B cell (primary cell): ENCODE measurements at regions not wholly inside any gene's neighbourhood (a gene's known extent, or its start where the extent isn't known, plus 50 kb on each side); places are given as distances from the start of the nearest gene placed in this dataset.

Source experiments
- ATAC-seq: fragments of 200-7000 bp; cut with Tn5 transposase; one replicate; pipeline ENCODE4 v1.10.0; 2021; ENCODE audit warnings: low read depth, mild to moderate bottlenecking, moderate number of reproducible peaks, moderate library complexity
- CTCF ChIA-PET: fragments of 350-600 bp; sonication (Branson Sonifier 250); formaldehyde crosslinking; loops from one replicate; lab custom pipeline; 2021; ENCODE audit warnings: antibody characterized with exemption, inconsistent platforms; lab: Charles Lee
- POLR2A ChIA-PET: fragments of 350-600 bp; sonication (Branson Sonifier 250); formaldehyde crosslinking; loops from one replicate; lab custom pipeline; 2021; ENCODE audit warnings: antibody characterized with exemption; lab: Charles Lee
- DNase-seq: peaks from one replicate; pipeline ENCODE4 v3.0.0; 2013
- H2AFZ ChIP-seq: 2 replicates; pipeline ENCODE4 v1.6.1; 2012; ENCODE audit warnings: mild to moderate bottlenecking, low read depth, low read length; ENCODE audit not compliant: insufficient read depth, poor library complexity, severe bottlenecking
- H3K27ac ChIP-seq, 2 donors: 1 replicate in 1 of 2; 2 replicates in 1 of 2; pipeline ENCODE4 v1.5.1; 2012 to 2013; ENCODE audit warnings: low read length in 2 of 2, mild to moderate bottlenecking in 2 of 2, moderate library complexity in 1 of 2
- H3K27me3 ChIP-seq, 4 experiments: fragments of 200-600 bp in 1 of 4; sonication (generic) in 1 of 4; replicated peaks in 1 of 4; 1 replicate in 2 of 4; 2 replicates in 2 of 4; pipeline versions ENCODE4 v1.6.1 to v1.7.0; 2013 to 2016; ENCODE audit warnings: low read length in 3 of 4, mild to moderate bottlenecking in 2 of 4, mixed read lengths in 1 of 4, moderate library complexity in 1 of 4; ENCODE audit not compliant: insufficient read depth in 4 of 4, control insufficient read depth in 3 of 4; ENCODE audit errors: control extremely low read depth in 1 of 4
- H3K36me3 ChIP-seq, 2 experiments: replicated peaks in 1 of 2; 1 replicate in 1 of 2; 2 replicates in 1 of 2; pipeline versions ENCODE4 v1.6.1 to v1.7.1; 2013; ENCODE audit warnings: low read length in 1 of 2; ENCODE audit not compliant: insufficient read depth in 2 of 2, control insufficient read depth in 1 of 2; ENCODE audit errors: control extremely low read depth in 1 of 2, extremely low read depth in 1 of 2
- H3K4me1 ChIP-seq, 2 donors: fragments of 200-600 bp in 1 of 2; sonication (generic) in 1 of 2; 1 replicate in 1 of 2; 2 replicates in 1 of 2; pipeline versions ENCODE4 v1.5.1 to v1.6.1; 2013 to 2017; ENCODE audit warnings: low read length in 2 of 2; ENCODE audit not compliant: control insufficient read depth in 2 of 2, insufficient read depth in 2 of 2
- H3K4me2 ChIP-seq: replicated peaks from 2 replicates; pipeline ENCODE3; 2012; ENCODE audit warnings: mild to moderate bottlenecking, low read depth, low read length; ENCODE audit not compliant: poor library complexity, severe bottlenecking
- H3K4me3 ChIP-seq, 5 experiments: fragments of 200-600 bp in 1 of 5; sonication (generic) in 1 of 5; 1 replicate in 3 of 5; 2 replicates in 2 of 5; pipeline versions ENCODE4 v1.5.1 to v1.7.0; 2011 to 2016; ENCODE audit warnings: low read length in 4 of 5, mild to moderate bottlenecking in 4 of 5, low read depth in 2 of 5, control low read depth in 1 of 5, moderate library complexity in 1 of 5; ENCODE audit not compliant: insufficient read depth in 1 of 5; ENCODE audit errors: control extremely low read depth in 1 of 5, extremely low read depth in 1 of 5
- H3K79me2 ChIP-seq: fragments of 200-600 bp; sonication (generic); one replicate; pipeline ENCODE4 v1.6.0; 2016; ENCODE audit warnings: low read length; ENCODE audit not compliant: control insufficient read depth, insufficient read depth
- H3K9ac ChIP-seq: fragments of 200-600 bp; sonication (generic); 2 replicates; pipeline ENCODE4 v1.6.1; 2017; ENCODE audit warnings: mild to moderate bottlenecking, low read length, moderate library complexity
- H3K9me3 ChIP-seq, 3 donors: one replicate each; pipeline versions ENCODE4 v1.6.1 to v1.7.1; 2013; ENCODE audit warnings: low read length in 2 of 3; ENCODE audit not compliant: control insufficient read depth in 2 of 3, insufficient read depth in 1 of 3; ENCODE audit errors: control extremely low read depth in 1 of 3
- H4K20me1 ChIP-seq: 2 replicates; pipeline ENCODE4 v1.6.0; 2012; ENCODE audit warnings: mild to moderate bottlenecking, low read length; ENCODE audit not compliant: insufficient read depth, control insufficient read depth, poor library complexity, severe bottlenecking
- H3K27ac Mint-ChIP-seq: one replicate; pipeline ENCODE4 v1.8.0; 2021; ENCODE audit warnings: mixed read lengths
- H3K27me3 Mint-ChIP-seq: one replicate; pipeline ENCODE4 v1.8.0; 2021; ENCODE audit warnings: mixed read lengths
- H3K4me1 Mint-ChIP-seq: one replicate; pipeline ENCODE4 v1.8.0; 2021; ENCODE audit warnings: mixed read lengths
- H3K4me3 Mint-ChIP-seq: one replicate; pipeline ENCODE4 v1.8.0; 2021; ENCODE audit warnings: mixed read lengths
- H3K9me3 Mint-ChIP-seq: one replicate; pipeline ENCODE4 v1.8.0; 2022; ENCODE audit warnings: mixed read lengths; ENCODE audit not compliant: insufficient read depth
- EZH2 ChIP-seq: IDR thresholded peaks from 2 replicates; pipeline ENCODE4 v1.6.1; 2012; ENCODE audit warnings: borderline replicate concordance, low read depth, mild to moderate bottlenecking, moderate library complexity, low read length; ENCODE audit not compliant: insufficient read depth, poor library complexity, severe bottlenecking
- WGBS: methylation state at CpG from one replicate; pipeline ENCODE4 v1.1.5; 2013; ENCODE audit warnings: missing lambda C conversion rate; ENCODE audit not compliant: insufficient coverage; 5-methylcytosine and 5-hydroxymethylcytosine counted together
- intact Hi-C: fragments of 100-400 bp; cut with micrococcal nuclease; formaldehyde crosslinking; loops from one replicate; pipeline ENCODE4 v1.10.0; 2022
- TF ChIP-seq, protein P1 (sequence below): fragments of 200-600 bp; IDR thresholded peaks from one replicate; pipeline ENCODE4 v1.8.0; 2022; ENCODE audit warnings: antibody characterized with exemption, mild to moderate bottlenecking

DNA sequence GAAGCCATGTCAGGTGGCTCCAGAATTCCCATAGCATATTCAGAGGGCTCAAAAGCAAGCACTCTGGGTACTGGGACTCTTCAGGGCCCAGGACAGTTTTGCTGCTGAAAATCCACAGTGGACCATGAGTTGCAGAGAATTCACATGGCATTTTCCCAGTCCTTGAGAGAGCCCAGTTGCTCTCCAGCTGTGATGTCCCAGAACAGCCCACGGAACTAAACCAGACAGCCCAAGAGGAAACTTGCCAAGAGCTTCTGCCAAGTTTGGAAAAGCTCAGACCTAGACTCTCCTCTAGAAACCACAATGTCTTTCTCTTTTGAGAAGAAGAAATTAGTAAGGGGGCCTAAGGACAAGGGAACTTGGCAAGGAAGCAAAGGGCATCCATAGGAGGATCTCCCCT, 69.4 kb downstream of the RGS2 start:
- H3K79me2 ChIP-seq, result no peaks in the 10 kb centered on the region
- no peaks in the 10 kb centered on the region for H3K36me3 ChIP-seq
- H3K27me3 Mint-ChIP-seq, result peaks cover 12% of the 10 kb centered on the region
- no peaks in the 10 kb centered on the region for H3K9me3 ChIP-seq
- intact Hi-C loops, result no loop called here
- no peak overlapping the region for H3K4me2 ChIP-seq
- no peaks in the 10 kb centered on the region for H4K20me1 ChIP-seq
- no peak overlapping the region for H2AFZ ChIP-seq
- ATAC-seq (no peak), DNase-seq (no peak)
- no peak overlapping the region for H3K27ac ChIP-seq
- H3K27ac Mint-ChIP-seq, result no peak overlapping the region
- no peak for TF ChIP-seq EZH2
- TF ChIP-seq, protein P1, sequence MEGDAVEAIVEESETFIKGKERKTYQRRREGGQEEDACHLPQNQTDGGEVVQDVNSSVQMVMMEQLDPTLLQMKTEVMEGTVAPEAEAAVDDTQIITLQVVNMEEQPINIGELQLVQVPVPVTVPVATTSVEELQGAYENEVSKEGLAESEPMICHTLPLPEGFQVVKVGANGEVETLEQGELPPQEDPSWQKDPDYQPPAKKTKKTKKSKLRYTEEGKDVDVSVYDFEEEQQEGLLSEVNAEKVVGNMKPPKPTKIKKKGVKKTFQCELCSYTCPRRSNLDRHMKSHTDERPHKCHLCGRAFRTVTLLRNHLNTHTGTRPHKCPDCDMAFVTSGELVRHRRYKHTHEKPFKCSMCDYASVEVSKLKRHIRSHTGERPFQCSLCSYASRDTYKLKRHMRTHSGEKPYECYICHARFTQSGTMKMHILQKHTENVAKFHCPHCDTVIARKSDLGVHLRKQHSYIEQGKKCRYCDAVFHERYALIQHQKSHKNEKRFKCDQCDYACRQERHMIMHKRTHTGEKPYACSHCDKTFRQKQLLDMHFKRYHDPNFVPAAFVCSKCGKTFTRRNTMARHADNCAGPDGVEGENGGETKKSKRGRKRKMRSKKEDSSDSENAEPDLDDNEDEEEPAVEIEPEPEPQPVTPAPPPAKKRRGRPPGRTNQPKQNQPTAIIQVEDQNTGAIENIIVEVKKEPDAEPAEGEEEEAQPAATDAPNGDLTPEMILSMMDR, result no peak
- peaks cover 0 to 2% (median 0%) of the 10 kb centered on the region in 4 experiments for H3K27me3 ChIP-seq
- no peaks in the 10 kb centered on the region for H3K4me1 ChIP-seq
- H3K9me3 Mint-ChIP-seq, result no peaks in the 10 kb centered on the region
- CTCF ChIA-PET, result interaction anchor here (0.6 kb wide), 1 partner anchor 29 kb away, joined by 3 read pairs; no protein-coding TSS in a partner anchor
- no peak overlapping the region for H3K4me3 Mint-ChIP-seq
- WGBS, result 100% methylated on average over 1 of the region's 1 CpG
- no peak overlapping the region for H3K9ac ChIP-seq
- no peaks in the 10 kb centered on the region for H3K4me1 Mint-ChIP-seq
- POLR2A ChIA-PET, result no interaction called here
- no peak overlapping the region for H3K4me3 ChIP-seq

DNA sequence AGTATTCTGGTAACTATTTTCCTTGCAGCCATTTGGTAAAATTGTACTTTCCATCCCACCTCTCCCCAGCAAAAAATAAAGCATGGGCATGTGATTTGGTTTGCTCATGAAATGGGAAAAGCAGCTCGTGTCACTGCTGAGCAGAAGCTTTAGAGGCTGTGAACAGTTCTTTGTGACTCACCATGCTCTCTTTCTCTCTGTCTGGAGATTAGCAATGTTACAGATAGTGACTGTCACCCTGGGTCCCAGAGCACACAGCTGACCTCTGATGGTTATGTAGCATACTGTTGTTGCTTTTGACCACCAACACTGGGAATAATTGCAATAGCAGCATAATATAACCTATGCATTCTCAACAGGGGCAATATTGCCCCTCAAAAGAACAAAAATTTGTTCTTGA, 70.6 kb downstream of the RGS2 start:
- Histone ChIP-seq H3K27ac (no peak overlapping the region), H2AFZ (no peak overlapping the region), H3K9me3 (no peaks in the 10 kb centered on the region), H3K4me1 (no peaks in the 10 kb centered on the region), H3K27me3 (peaks cover 0 to 2% (median 0%) of the 10 kb centered on the region in 4 experiments), H3K9ac (no peak overlapping the region), H4K20me1 (no peaks in the 10 kb centered on the region), H3K79me2 (no peaks in the 10 kb centered on the region), H3K4me2 (no peak overlapping the region), H3K36me3 (no peaks in the 10 kb centered on the region), H3K4me3 (no peak overlapping the region)
- ChIA-PET CTCF (no interaction called here), POLR2A (no interaction called here)
- H3K27ac Mint-ChIP-seq, result no peak overlapping the region
- H3K4me3 Mint-ChIP-seq, result no peak overlapping the region
- intact Hi-C loops, result no loop called here
- H3K9me3 Mint-ChIP-seq, result no peaks in the 10 kb centered on the region
- DNase-seq (no peak), ATAC-seq (no peak)
- H3K4me1 Mint-ChIP-seq, result no peaks in the 10 kb centered on the region
- H3K27me3 Mint-ChIP-seq, result peaks cover 6% of the 10 kb centered on the region
- 67% methylated on average over 1 of the region's 1 CpG for whole genome bisulfite sequencing
- TF ChIP-seq, protein P1, result no peak
- TF ChIP-seq EZH2, result no peak
